ENCODE measurements at regions not wholly inside any gene's neighbourhood (a gene's known extent, or its start where the extent isn't known, plus 50 kb on each side); places are given as distances from the start of the nearest gene placed in this dataset.

- no peak for DNase-seq (ENCODE audit: low read depth in 2 of 2)
Measured at GRCh38 chr20:7693761-7694160, 246.5 kb downstream of the HAO1 start.

GRCh38 chr20:7695051-7695495 is 245.2 kb downstream of the HAO1 start:
- no peak for DNase-seq (ENCODE audit: low read depth in 2 of 2)

GRCh38 chr20:7695635-7696034 is 244.6 kb downstream of the HAO1 start:
- no peak for DNase-seq (ENCODE audit: low read depth in 2 of 2)

- no peak for DNase-seq (ENCODE audit: low read depth in 2 of 2)
Measured at GRCh38 chr20:7696311-7696710, 243.9 kb downstream of the HAO1 start.

- DNase-seq (ENCODE audit: low read depth in 2 of 2), result no peak
Measured at GRCh38 chr20:7702141-7702540, 238.1 kb downstream of the HAO1 start.

- DNase-seq (ENCODE audit: low read depth in 2 of 2), result no peak
Measured at GRCh38 chr20:7703551-7703961, 236.7 kb downstream of the HAO1 start.

GRCh38 chr20:7703996-7704395 is 236.3 kb downstream of the HAO1 start:
- DNase-seq (ENCODE audit: low read depth in 2 of 2), result no peak

- no peak for DNase-seq (ENCODE audit: low read depth in 2 of 2)
Measured at GRCh38 chr20:7708112-7708511, 232.1 kb downstream of the HAO1 start.

GRCh38 chr20:7708782-7709181 is 231.5 kb downstream of the HAO1 start:
- DNase-seq (ENCODE audit: low read depth in 2 of 2), result no peak

GRCh38 chr20:7710440-7710839 is 229.8 kb downstream of the HAO1 start:
- DNase-seq (ENCODE audit: low read depth in 2 of 2), result no peak

GRCh38 chr20:7712661-7713060 is 227.6 kb downstream of the HAO1 start:
- peak in 1 of 2 donors; percentile 4 for DNase-seq (ENCODE audit: low read depth in 2 of 2)

- no peak for DNase-seq (ENCODE audit: low read depth in 2 of 2)
Measured at GRCh38 chr20:7714549-7714948, 225.7 kb downstream of the HAO1 start.

GRCh38 chr20:7716286-7716972 is 223.8 kb downstream of the HAO1 start:
- no peak for DNase-seq (ENCODE audit: low read depth in 2 of 2)

GRCh38 chr20:7722564-7722963 is 217.7 kb downstream of the HAO1 start:
- peak; percentile 30 to 77 for DNase-seq (ENCODE audit: low read depth in 2 of 2)

GRCh38 chr20:7723284-7723683 is 217.0 kb downstream of the HAO1 start:
- DNase-seq (ENCODE audit: low read depth in 2 of 2), result peak; percentile 67 to 74

- peak in 1 of 2 donors; percentile 30 for DNase-seq (ENCODE audit: low read depth in 2 of 2)
Measured at GRCh38 chr20:7728338-7728737, 211.9 kb downstream of the HAO1 start.

GRCh38 chr20:7734216-7734615 is 206.0 kb downstream of the HAO1 start:
- no peak for DNase-seq (ENCODE audit: low read depth in 2 of 2)

- peak; percentile 76 to 85 for DNase-seq (ENCODE audit: low read depth in 2 of 2)
Measured at GRCh38 chr20:7736336-7736735, 203.9 kb downstream of the HAO1 start.

GRCh38 chr20:7741866-7742265 is 198.4 kb downstream of the HAO1 start:
- peak; percentile 35 to 74 for DNase-seq (ENCODE audit: low read depth in 2 of 2)

GRCh38 chr20:7742479-7742878 is 197.8 kb downstream of the HAO1 start:
- DNase-seq (ENCODE audit: low read depth in 2 of 2), result peak; percentile 22 to 91

- DNase-seq (ENCODE audit: low read depth in 2 of 2), result peak in 1 of 2 donors; percentile 48
Measured at GRCh38 chr20:7744411-7744810, 195.8 kb downstream of the HAO1 start.

- DNase-seq (ENCODE audit: low read depth in 2 of 2), result no peak
Measured at GRCh38 chr20:7748624-7749023, 191.6 kb downstream of the HAO1 start.

GRCh38 chr20:7754102-7754501 is 186.2 kb downstream of the HAO1 start:
- DNase-seq (ENCODE audit: low read depth in 2 of 2), result no peak

- DNase-seq (ENCODE audit: low read depth in 2 of 2), result no peak
Measured at GRCh38 chr20:7758406-7758805, 181.9 kb downstream of the HAO1 start.

All from lung microvascular endothelial cell (primary cell).